ENCODE measurements at regions not wholly inside any gene's neighbourhood (a gene's known extent, or its start where the extent isn't known, plus 50 kb on each side); places are given as distances from the start of the nearest gene placed in this dataset.

DNA sequence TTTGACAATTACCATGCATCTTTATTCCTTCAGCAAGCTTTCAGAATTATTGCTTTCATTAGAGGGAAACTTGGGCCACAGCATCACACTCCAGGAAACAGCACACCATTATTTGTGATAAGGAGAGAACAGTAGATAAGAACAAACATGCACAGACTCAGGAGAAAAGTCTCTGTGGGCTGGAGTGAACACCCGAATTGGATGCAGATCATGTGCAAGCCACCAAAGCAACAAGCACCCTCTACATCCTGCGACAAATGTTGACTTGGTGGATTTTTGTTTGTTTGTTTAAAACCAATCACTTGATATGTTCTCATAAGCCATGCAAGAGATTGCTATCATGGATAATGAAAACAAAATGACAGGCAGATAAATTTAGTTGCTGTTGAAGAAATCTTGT is 67.7 kb upstream of the ZFP64 start:
- no peak for DNase-seq (ENCODE audit: low spot score)
- TF ChIP-seq, protein P1, sequence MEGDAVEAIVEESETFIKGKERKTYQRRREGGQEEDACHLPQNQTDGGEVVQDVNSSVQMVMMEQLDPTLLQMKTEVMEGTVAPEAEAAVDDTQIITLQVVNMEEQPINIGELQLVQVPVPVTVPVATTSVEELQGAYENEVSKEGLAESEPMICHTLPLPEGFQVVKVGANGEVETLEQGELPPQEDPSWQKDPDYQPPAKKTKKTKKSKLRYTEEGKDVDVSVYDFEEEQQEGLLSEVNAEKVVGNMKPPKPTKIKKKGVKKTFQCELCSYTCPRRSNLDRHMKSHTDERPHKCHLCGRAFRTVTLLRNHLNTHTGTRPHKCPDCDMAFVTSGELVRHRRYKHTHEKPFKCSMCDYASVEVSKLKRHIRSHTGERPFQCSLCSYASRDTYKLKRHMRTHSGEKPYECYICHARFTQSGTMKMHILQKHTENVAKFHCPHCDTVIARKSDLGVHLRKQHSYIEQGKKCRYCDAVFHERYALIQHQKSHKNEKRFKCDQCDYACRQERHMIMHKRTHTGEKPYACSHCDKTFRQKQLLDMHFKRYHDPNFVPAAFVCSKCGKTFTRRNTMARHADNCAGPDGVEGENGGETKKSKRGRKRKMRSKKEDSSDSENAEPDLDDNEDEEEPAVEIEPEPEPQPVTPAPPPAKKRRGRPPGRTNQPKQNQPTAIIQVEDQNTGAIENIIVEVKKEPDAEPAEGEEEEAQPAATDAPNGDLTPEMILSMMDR (IDR thresholded peaks at IDR 0.05; ENCODE audit: borderline replicate concordance, control extremely low read depth, extremely low read depth, insufficient read depth, missing control alignments) = no peak
- in situ Hi-C loops (cut with MboI; ENCODE audit: low sequenced_read_pairs, unreplicated experiment) = no loop called here

GRCh38 chr20:52256454-52256853 is 64.9 kb upstream of the ZFP64 start:
- in situ Hi-C loops (cut with MboI; ENCODE audit: low sequenced_read_pairs, unreplicated experiment) = no loop called here
- no peak for DNase-seq (ENCODE audit: low spot score)
- TF ChIP-seq, protein P1 (IDR thresholded peaks at IDR 0.05; ENCODE audit: borderline replicate concordance, control extremely low read depth, extremely low read depth, insufficient read depth, missing control alignments) = no peak

DNA sequence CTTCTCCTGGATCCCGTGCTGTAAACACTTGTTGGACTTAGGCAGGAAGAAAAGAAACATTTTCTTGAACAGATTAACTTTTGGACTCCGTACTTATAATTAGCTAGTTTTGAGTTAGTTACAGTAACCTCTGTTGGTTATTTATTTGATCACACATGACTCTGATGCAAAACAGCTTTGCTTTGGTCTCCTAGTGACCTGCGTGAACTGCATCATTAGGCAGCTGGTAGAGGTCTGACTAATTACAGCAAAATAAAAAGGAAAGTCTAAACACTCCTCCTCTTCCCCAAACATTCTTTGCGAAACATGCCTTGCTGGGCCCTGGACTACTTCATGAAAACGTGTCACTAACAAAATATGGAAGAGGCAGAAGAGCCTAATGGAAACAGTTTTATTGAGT is 61.1 kb upstream of the ZFP64 start:
- TF ChIP-seq, protein P1 (IDR thresholded peaks at IDR 0.05; ENCODE audit: borderline replicate concordance, control extremely low read depth, extremely low read depth, insufficient read depth, missing control alignments) = no peak
- in situ Hi-C loops (cut with MboI; ENCODE audit: low sequenced_read_pairs, unreplicated experiment) = no loop called here
- DNase-seq (ENCODE audit: low spot score) = no peak

- DNase-seq (ENCODE audit: low spot score) = no peak
- TF ChIP-seq, protein P1 (IDR thresholded peaks at IDR 0.05; ENCODE audit: borderline replicate concordance, control extremely low read depth, extremely low read depth, insufficient read depth, missing control alignments) = no peak
- in situ Hi-C loops (cut with MboI; ENCODE audit: low sequenced_read_pairs, unreplicated experiment) = no loop called here
Measured at GRCh38 chr20:52251827-52252226, 60.2 kb upstream of the ZFP64 start.

DNA sequence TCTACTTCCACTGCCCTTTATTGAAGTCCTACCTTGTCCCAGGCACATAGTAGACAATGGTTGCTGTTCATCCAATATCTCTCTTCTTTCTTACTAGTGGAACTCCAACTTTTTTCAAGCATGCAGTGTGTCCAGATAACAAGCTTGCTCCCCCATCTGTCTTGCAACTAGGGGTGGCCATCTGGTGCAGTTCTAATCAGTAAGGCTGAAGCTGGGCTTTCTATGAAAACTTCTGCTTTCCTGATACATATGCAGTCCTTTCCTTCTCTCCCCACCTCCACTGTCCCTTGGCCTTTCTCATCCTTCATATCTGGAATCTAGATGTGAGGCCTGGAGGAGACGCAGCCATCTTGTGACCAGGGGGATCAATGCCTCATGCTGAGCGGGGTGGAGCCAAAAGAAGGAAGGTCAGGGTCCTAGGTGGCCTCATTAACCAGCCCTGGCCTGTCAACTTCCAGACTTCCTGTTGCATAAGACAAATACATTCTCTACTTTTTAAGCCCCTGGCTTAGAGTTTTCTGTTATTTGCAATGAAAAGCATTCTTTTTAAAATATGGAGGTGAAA is 59.6 kb upstream of the ZFP64 start:
- TF ChIP-seq, protein P1 (IDR thresholded peaks at IDR 0.05; ENCODE audit: borderline replicate concordance, control extremely low read depth, extremely low read depth, insufficient read depth, missing control alignments) = no peak
- in situ Hi-C loops (cut with MboI; ENCODE audit: low sequenced_read_pairs, unreplicated experiment) = no loop called here
- no peak for DNase-seq (ENCODE audit: low spot score)

DNA sequence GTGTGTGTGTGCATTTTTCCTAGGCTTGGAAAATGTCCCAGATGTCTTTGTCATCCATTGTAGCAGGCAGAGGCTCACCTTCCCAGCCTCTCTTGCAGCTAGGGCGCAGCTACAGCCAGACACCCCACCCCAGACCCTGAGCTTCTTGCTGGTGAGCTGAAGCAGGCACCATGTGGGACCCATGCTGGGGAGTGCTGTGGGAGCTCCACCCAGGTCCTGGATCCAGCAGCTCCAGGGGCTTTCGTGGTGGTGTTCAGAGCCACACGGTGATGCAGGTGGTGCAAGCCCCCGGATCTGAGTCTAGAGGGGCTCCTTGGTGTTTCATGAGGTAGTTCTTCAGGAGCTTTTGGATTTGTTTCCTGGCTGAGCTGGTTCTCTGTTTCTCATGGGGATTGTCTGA is 56.0 kb upstream of the ZFP64 start:
- in situ Hi-C loops (cut with MboI; ENCODE audit: low sequenced_read_pairs, unreplicated experiment) = no loop called here
- no peak for DNase-seq (ENCODE audit: low spot score)
- TF ChIP-seq, protein P1 (IDR thresholded peaks at IDR 0.05; ENCODE audit: borderline replicate concordance, control extremely low read depth, extremely low read depth, insufficient read depth, missing control alignments) = no peak

Data from GM13976 (cell line).